Effector memory CD4-positive, alpha-beta T cell (primary cell): ENCODE measurements at regions not wholly inside any gene's neighbourhood (a gene's known extent, or its start where the extent isn't known, plus 50 kb on each side); places are given as distances from the start of the nearest gene placed in this dataset.

Source experiments
- DNase-seq, 3 donors: peaks; one replicate each; pipeline ENCODE4 v3.0.0-alpha.2; 2020
- H3K27ac ChIP-seq: 2 replicates; pipeline ENCODE4 v1.7.0; 2013; ENCODE audit warnings: mild to moderate bottlenecking, low read length, moderate library complexity; ENCODE audit not compliant: insufficient read depth, poor library complexity, severe bottlenecking
- H3K27me3 ChIP-seq: replicated peaks from 2 replicates; pipeline ENCODE4 v1.7.0; 2013; ENCODE audit warnings: mild to moderate bottlenecking, low read length; ENCODE audit not compliant: insufficient read depth, control insufficient read depth, poor library complexity, severe bottlenecking
- H3K36me3 ChIP-seq: 2 replicates; pipeline ENCODE4 v1.7.0; 2013; ENCODE audit warnings: mild to moderate bottlenecking, low read length, moderate library complexity; ENCODE audit not compliant: control insufficient read depth, insufficient read depth
- H3K4me1 ChIP-seq: 2 replicates; pipeline ENCODE4 v1.7.0; 2013; ENCODE audit warnings: low read length, mild to moderate bottlenecking; ENCODE audit not compliant: control insufficient read depth, insufficient read depth, poor library complexity, severe bottlenecking
- H3K4me3 ChIP-seq: 2 replicates; pipeline ENCODE4 v1.7.0; 2013; ENCODE audit warnings: low read length, low read depth, mild to moderate bottlenecking; ENCODE audit not compliant: insufficient read depth, poor library complexity, severe bottlenecking
- H3K9me3 ChIP-seq: 2 replicates; pipeline ENCODE4 v1.7.0; 2013; ENCODE audit warnings: mild to moderate bottlenecking, low read length, moderate library complexity; ENCODE audit not compliant: control insufficient read depth

DNA sequence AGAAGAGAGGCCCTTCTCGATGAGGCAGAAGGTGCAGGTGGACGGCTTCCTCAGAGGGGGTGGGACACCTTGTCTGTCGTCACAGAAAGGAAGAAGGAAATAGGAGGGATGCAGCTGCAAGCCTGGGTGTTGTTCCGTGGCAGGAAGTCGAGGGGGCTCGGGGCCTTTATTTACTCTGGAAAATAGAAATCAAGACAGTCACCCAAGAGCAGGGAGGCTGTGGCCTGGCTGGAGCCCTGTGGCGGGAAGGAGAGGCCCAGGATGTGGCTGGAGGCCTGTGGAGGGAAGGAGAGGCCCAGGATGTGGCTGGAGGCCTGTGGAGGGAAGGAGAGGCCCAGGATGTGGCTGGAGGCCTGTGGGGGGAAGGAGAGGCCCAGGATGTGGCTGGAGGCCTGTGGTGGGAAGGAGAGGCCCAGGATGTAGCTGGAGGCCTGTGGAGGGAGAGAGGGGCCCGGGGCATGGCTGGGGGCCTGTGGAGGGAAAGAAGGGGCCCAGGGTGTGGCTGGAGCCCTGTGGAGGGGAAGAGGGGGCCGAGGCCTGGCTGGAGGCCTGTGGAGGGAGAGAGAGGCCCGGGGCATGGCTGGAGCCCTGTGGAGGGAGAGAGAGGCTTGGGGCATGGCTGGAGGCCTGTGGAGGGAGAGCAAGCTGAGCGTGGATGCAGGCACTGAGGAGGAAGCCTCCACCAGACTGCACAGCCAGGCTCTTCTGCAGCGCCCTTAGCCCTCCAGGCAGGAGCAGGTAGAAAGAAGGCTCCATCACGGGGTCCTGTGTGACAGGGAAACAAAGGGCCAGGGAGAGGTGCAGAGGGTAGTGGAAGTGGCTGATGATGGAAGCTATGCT lies 97.3 kb upstream of the SFMBT2 start:
- H3K27ac ChIP-seq = no peak overlapping the region
- H3K27me3 ChIP-seq = no peaks in the 10 kb centered on the region
- no peaks in the 10 kb centered on the region for H3K9me3 ChIP-seq
- DNase-seq = no peak
- peaks cover 16% of the 10 kb centered on the region for H3K4me1 ChIP-seq
- no peaks in the 10 kb centered on the region for H3K36me3 ChIP-seq
- H3K4me3 ChIP-seq = no peak overlapping the region

DNA sequence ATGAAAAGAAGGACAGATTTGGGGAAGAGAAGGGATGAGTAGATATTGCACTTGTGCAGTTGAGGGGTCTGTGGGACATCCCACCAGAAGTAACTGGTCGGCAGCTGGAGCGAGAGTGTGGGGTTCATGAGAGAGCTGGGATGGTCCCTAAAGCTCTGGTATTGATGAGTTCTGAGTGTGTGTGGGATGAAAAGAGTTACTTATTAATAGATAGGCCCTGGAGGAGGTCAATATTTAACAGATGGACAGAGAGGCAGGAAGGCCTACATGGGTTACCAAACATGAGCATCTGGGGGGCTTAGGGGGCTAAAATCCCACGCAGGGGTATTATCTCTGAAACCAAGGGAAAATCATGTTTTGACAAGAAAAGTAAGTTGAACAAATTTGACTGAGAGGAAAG lies 95.7 kb upstream of the SFMBT2 start:
- DNase-seq = no peak
- H3K27me3 ChIP-seq = no peaks in the 10 kb centered on the region
- H3K36me3 ChIP-seq = no peaks in the 10 kb centered on the region
- no peaks in the 10 kb centered on the region for H3K9me3 ChIP-seq
- no peak overlapping the region for H3K4me3 ChIP-seq
- H3K4me1 ChIP-seq = peaks cover 12% of the 10 kb centered on the region
- no peak overlapping the region for H3K27ac ChIP-seq

DNA sequence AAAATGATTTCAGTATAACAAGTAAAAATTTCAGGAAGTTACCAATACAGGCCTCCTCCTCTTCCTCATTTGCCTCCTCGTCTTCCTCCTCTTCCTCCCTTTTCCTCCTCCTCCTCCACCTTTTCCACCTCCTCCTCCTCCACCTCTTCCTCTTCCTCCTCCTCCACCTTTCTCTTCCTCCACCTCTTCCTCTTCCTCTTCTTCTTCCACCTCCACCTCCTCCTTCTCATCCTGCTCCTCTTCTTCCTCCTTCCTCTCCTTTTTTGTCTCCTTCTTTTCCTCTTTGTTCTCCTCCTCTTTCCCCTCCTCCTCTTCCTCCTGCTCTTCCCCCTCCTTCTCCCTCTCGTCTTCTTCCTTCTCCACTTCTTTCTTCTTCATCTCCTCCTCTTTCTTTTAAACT lies 94.4 kb upstream of the SFMBT2 start:
- Histone ChIP-seq H3K4me3 (no peak overlapping the region), H3K27ac (no peak overlapping the region), H3K9me3 (no peaks in the 10 kb centered on the region), H3K4me1 (peaks cover 12% of the 10 kb centered on the region), H3K27me3 (no peaks in the 10 kb centered on the region), H3K36me3 (no peaks in the 10 kb centered on the region)
- DNase-seq = no peak

DNA sequence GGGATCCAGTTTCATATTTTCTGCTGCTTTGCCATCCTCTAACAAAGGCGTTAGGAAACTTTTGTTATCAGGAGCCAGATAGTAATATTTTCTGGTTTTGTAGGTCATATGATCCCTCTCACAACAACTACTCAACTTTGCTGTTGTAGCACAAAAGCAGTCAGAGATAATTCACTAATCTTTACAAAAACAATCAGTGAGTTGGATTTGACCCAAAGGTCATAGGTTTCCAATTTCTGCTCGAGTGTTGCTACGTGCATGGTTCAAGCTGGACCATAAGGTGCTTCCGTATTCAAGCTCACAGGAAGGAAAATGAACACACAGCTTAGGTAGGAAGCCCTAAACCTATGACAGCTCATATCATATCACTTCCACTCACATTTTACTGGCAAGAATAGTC lies 92.4 kb upstream of the SFMBT2 start:
- DNase-seq = no peak
- Histone ChIP-seq H3K27ac (no peak overlapping the region), H3K9me3 (no peaks in the 10 kb centered on the region), H3K4me3 (no peak overlapping the region), H3K27me3 (no peaks in the 10 kb centered on the region), H3K4me1 (peaks cover 12% of the 10 kb centered on the region), H3K36me3 (no peaks in the 10 kb centered on the region)

DNA sequence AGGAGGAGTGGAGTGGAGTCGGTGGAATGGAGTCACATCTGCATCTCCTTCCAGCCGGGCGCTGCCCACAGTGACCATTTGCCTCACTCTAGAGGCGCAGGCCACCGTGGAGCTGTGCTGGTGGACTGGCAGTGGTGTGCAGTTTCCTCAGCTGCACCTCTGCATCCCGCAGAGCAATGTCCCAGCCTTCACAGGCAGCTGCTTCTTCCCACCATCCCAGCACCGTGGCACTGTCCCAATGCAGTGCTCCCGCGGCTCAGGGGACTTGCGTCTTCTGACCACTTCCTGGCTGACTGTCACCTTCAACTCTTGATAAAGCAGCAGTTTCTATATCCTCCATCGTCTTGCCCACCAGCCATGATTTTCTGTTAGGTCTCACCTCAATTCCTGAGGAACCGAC lies 90.3 kb upstream of the SFMBT2 start:
- Histone ChIP-seq H3K4me1 (no peaks in the 10 kb centered on the region), H3K27ac (no peak overlapping the region), H3K9me3 (no peaks in the 10 kb centered on the region), H3K36me3 (no peaks in the 10 kb centered on the region), H3K4me3 (no peak overlapping the region), H3K27me3 (no peaks in the 10 kb centered on the region)
- no peak for DNase-seq

DNA sequence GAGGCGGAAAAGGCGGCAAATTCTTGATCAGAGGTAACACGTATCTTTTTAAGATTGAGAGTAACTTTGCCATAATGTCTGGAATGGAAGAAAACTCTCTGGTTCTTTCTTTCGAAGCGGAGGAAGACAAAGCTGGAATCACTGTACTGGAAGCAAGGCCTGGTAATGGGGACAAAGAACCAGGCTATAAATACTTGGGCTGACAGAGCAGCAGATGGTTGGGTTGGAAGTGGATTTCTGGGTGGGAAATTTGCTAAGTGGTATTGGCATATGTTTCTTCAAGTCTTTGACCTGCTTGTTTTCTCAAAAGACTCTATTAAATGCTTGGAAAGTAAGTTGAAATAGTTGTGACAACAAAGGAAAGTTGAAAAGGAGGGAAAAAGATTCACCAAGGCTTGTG lies 87.3 kb upstream of the SFMBT2 start:
- Histone ChIP-seq H3K36me3 (no peaks in the 10 kb centered on the region), H3K27me3 (no peaks in the 10 kb centered on the region), H3K4me1 (no peaks in the 10 kb centered on the region), H3K27ac (no peak overlapping the region), H3K9me3 (no peaks in the 10 kb centered on the region), H3K4me3 (no peak overlapping the region)
- no peak for DNase-seq

DNA sequence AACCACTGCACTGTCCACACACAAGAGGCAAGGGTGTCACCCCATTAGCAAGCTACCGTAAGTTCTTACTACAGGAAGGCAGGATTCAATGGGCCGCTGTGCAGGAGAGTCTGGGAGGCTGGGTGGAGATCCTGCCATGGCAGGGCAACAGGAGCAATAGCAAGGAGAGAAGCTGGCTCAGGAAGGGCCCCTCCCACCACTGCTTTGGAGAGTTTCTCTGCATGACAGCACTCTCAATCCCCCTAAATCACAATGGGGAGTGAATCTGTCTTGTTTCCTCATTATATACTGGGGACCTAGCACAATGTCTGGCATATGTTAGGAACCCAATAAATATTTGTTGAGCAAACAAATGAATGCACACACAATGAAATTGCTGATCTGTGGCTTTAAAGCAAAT lies 83.2 kb upstream of the SFMBT2 start:
- Histone ChIP-seq H3K4me3 (no peak overlapping the region), H3K27me3 (no peaks in the 10 kb centered on the region), H3K27ac (no peak overlapping the region), H3K4me1 (peaks cover 8% of the 10 kb centered on the region), H3K36me3 (no peaks in the 10 kb centered on the region), H3K9me3 (no peaks in the 10 kb centered on the region)
- no peak for DNase-seq

DNA sequence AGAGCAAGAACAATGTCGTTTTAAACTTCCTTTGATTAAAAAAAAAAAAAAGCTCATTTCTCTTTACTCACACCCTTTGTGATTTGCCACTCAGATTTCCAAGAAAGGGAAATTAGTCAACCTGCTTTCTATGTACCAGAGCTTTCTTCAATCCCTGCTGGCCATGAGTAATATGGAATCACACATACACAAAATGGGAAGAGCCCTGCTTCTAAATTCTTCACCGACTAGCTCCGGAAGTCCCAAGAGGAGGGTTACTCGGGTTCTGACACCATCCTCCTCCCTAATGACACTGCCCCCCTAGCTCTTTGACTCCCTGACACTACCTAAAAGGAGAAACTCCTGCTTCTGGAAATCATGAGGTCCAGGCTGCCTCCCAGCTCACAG lies 81.8 kb upstream of the SFMBT2 start:
- no peaks in the 10 kb centered on the region for H3K27me3 ChIP-seq
- H3K4me1 ChIP-seq = peaks cover 8% of the 10 kb centered on the region
- H3K36me3 ChIP-seq = no peaks in the 10 kb centered on the region
- no peak overlapping the region for H3K4me3 ChIP-seq
- H3K9me3 ChIP-seq = no peaks in the 10 kb centered on the region
- DNase-seq = no peak
- no peak overlapping the region for H3K27ac ChIP-seq

DNA sequence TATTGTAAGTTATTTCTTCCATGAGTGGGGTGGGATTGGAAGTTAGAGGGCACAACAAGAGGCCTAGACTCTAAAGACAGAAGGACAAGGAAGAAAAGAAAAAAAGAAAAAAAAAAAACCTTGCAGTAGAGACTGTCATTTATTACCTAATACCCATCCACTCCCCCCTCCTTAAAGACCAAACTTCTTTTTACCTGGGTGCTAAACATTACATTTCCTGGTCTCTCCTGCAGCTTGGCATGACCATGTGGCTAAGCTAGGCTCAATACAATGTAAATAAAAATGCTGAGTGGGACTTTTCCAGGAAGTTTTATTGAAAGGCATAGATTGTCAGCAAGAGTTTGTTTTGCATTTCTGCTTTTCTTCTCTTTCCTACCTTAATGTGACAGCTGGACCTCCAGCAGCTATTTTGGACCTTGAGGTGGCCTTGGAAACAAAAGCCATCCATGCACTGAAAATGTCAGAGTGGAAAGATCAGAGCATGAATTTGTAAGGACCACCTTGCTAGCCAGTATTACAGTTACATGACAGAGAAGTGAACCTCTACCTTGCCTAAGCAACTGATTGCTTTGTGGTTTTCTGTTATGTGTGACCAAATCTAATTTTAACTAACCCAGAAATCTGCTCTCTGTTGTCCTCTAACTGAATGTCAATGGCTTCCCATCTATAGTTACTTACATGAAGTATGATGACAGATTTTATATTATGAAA lies 81.3 kb upstream of the SFMBT2 start:
- no peaks in the 10 kb centered on the region for H3K27me3 ChIP-seq
- H3K4me3 ChIP-seq = no peak overlapping the region

DNA sequence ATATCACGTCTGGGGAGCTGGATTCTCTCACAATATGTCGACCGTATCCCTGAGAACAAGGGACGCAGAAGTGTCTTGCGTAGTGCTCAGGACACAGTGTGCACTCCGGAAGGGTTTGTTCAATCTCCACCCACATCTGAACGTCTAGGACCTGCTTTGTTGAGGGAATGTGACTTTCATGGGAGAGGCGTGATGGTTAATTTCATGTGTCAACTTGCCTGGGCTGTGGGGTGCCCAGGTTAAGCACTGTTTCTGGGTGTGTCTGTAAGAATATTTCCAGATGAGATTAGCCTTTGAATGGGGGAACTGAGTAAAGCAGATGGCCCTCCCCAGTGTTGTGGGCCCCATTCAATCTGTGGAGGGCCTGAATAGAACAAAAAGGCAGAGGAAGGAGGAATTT lies 80.4 kb upstream of the SFMBT2 start:
- no peak for DNase-seq
- Histone ChIP-seq H3K9me3 (no peaks in the 10 kb centered on the region), H3K27me3 (no peaks in the 10 kb centered on the region), H3K27ac (no peak overlapping the region), H3K4me3 (no peak overlapping the region), H3K4me1 (peaks cover 8% of the 10 kb centered on the region), H3K36me3 (no peaks in the 10 kb centered on the region)

More for the DNA sequence above, 81.3 kb upstream of the SFMBT2 start:
- no peak overlapping the region for H3K27ac ChIP-seq
- no peaks in the 10 kb centered on the region for H3K36me3 ChIP-seq
- DNase-seq = no peak
- H3K4me1 ChIP-seq = peaks cover 8% of the 10 kb centered on the region
- no peaks in the 10 kb centered on the region for H3K9me3 ChIP-seq
